Astrocyte (in vitro differentiated cells and primary cell): ENCODE measurements at regions not wholly inside any gene's neighbourhood (a gene's known extent, or its start where the extent isn't known, plus 50 kb on each side); places are given as distances from the start of the nearest gene placed in this dataset.
A peak's percentile ranks its signal among the peaks of the same experiment; 100 is the strongest.

Experiments
- DNase-seq: peaks from one replicate; pipeline ENCODE4 v3.0.0-alpha.2; 2010; ENCODE audit warnings: low read depth
- FAIRE-seq: peaks from 2 replicates; lab custom pipeline; 2011; peaks lifted over from hg19 to GRCh38; lab: Jason Lieb, UNC
- H2AFZ ChIP-seq: 2 replicates; pipeline ENCODE4 v1.6.0; 2012; ENCODE audit warnings: low read depth, low read length, inconsistent platforms
- H3K27ac ChIP-seq: 2 replicates; pipeline ENCODE4 v1.5.1; 2011; ENCODE audit warnings: low read depth, low read length, inconsistent platforms
- H3K27me3 ChIP-seq: 2 replicates; pipeline ENCODE4 v1.6.0; 2011; ENCODE audit warnings: low read length, inconsistent platforms; ENCODE audit not compliant: insufficient read depth
- H3K36me3 ChIP-seq: 2 replicates; pipeline ENCODE4 v1.5.1; 2011; ENCODE audit warnings: low read length, inconsistent platforms; ENCODE audit not compliant: insufficient read depth
- H3K4me1 ChIP-seq: 2 replicates; pipeline ENCODE4 v1.5.1; 2011; ENCODE audit warnings: low read length, inconsistent platforms; ENCODE audit not compliant: insufficient read depth
- H3K4me2 ChIP-seq: 2 replicates; pipeline ENCODE4 v1.6.0; 2012; ENCODE audit warnings: low read length, inconsistent platforms
- H3K4me3 ChIP-seq: 2 replicates; pipeline ENCODE4 v1.5.1; 2011; ENCODE audit warnings: low read depth, mild to moderate bottlenecking, low read length, inconsistent platforms; ENCODE audit not compliant: insufficient read depth
- H3K79me2 ChIP-seq: 2 replicates; pipeline ENCODE4 v1.6.0; 2012; ENCODE audit warnings: mild to moderate bottlenecking, low read length, inconsistent platforms; ENCODE audit not compliant: insufficient read depth
- H3K9ac ChIP-seq: 2 replicates; pipeline ENCODE4 v1.6.0; 2012; ENCODE audit warnings: mild to moderate bottlenecking, low read length, inconsistent platforms
- H3K9me3 ChIP-seq: 2 replicates; pipeline ENCODE4 v1.5.1; 2012; ENCODE audit warnings: low read depth, mild to moderate bottlenecking, low read length, inconsistent platforms; ENCODE audit not compliant: insufficient read depth
- H4K20me1 ChIP-seq: 2 replicates; pipeline ENCODE4 v1.6.0; 2012; ENCODE audit warnings: low read length, inconsistent platforms; ENCODE audit not compliant: insufficient read depth
- H3K27ac Mint-ChIP-seq: one replicate; pipeline ENCODE4 v1.8.0; 2021; ENCODE audit warnings: mild to moderate bottlenecking, mixed read lengths; ENCODE audit not compliant: unreplicated experiment
- H3K27me3 Mint-ChIP-seq: one replicate; pipeline ENCODE4 v1.8.0; 2021; ENCODE audit warnings: low read depth, mixed read lengths; ENCODE audit not compliant: unreplicated experiment
- H3K36me3 Mint-ChIP-seq: one replicate; pipeline ENCODE4 v1.8.0; 2021; ENCODE audit warnings: low read depth, mixed read lengths; ENCODE audit not compliant: unreplicated experiment
- H3K4me1 Mint-ChIP-seq: one replicate; pipeline ENCODE4 v1.8.0; 2021; ENCODE audit warnings: low read depth, mixed read lengths; ENCODE audit not compliant: unreplicated experiment
- H3K4me3 Mint-ChIP-seq: one replicate; pipeline ENCODE4 v1.8.0; 2021; ENCODE audit warnings: mild to moderate bottlenecking, moderate library complexity, mixed read lengths; ENCODE audit not compliant: unreplicated experiment
- H3K9me3 Mint-ChIP-seq: one replicate; pipeline ENCODE4 v1.8.0; 2021; ENCODE audit warnings: mild to moderate bottlenecking, mixed read lengths; ENCODE audit not compliant: unreplicated experiment
- EZH2 ChIP-seq: IDR thresholded peaks from 2 replicates; pipeline ENCODE4 v1.6.1; 2012; ENCODE audit warnings: mild to moderate bottlenecking, low read length, inconsistent platforms; ENCODE audit not compliant: insufficient read depth
- TF ChIP-seq, protein P1 (sequence below): IDR thresholded peaks from 2 replicates; pipeline ENCODE4 v1.5.1; 2011; ENCODE audit warnings: low read depth, mild to moderate bottlenecking, inconsistent platforms, low read length, moderate library complexity; ENCODE audit not compliant: insufficient read depth

DNA sequence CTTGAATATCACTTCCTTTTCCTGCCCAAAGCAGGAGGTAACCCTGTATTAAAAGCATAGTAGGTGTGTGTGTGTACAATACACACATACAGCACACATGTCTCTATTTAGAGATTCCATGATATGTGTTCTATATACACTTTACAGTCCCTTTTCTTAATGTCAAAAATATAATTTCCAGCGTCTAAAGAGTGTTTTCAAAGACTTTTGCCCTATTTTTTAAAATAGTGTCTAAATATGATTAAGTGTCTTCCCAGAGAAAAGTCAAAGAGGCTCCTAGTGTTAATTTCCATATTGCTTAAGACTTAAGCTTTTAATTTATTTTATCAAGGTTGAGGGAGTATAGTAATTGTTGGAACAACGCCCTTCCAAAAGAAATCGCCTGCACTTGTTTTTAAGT is 420.3 kb upstream of the POU3F3 start:
- Mint-ChIP-seq H3K9me3 (peaks cover 3% of the 10 kb centered on the region), H3K27me3 (no peaks in the 10 kb centered on the region)
- DNase-seq: no peak

DNA sequence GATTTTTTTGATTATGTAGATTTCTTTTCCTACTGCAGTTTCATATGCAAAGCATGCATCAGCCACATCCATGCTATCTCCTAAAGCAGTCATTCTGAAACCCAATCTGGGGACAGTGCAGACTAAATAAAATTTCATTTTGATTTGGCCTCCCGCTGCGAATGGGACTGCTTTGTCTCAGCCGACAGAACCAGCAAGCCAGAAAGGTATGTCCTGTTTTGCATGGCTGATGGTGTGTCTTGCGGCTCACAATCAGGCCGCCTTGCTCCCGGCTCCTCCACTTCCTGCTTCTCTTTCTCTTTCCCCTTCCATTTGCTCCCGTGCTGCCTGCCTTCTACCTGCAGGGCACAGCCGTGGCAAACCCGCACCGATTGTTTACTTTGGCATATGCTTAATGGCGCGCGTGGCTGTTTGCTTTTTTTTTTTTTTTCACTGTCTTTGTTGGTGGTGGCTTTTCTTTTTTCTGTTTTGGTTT is 419.6 kb upstream of the POU3F3 start:
- peak overlapping the region; percentile 76 for H3K4me3 Mint-ChIP-seq
- peak overlapping the region; percentile 61 for H3K9ac ChIP-seq

More for the DNA sequence above, 420.3 kb upstream of the POU3F3 start:
- FAIRE-seq: no peak
- Histone ChIP-seq H3K36me3 (no peaks in the 10 kb centered on the region), H3K27me3 (no peaks in the 10 kb centered on the region), H3K4me2 (no peak overlapping the region), H3K9ac (no peak overlapping the region), H4K20me1 (no peaks in the 10 kb centered on the region), H3K4me1 (peaks cover 17% of the 10 kb centered on the region), H3K27ac (no peak overlapping the region), H3K4me3 (no peak overlapping the region), H3K79me2 (no peaks in the 10 kb centered on the region), H2AFZ (no peak overlapping the region), H3K9me3 (no peaks in the 10 kb centered on the region)
- TF ChIP-seq EZH2: no peak
- TF ChIP-seq, protein P1, sequence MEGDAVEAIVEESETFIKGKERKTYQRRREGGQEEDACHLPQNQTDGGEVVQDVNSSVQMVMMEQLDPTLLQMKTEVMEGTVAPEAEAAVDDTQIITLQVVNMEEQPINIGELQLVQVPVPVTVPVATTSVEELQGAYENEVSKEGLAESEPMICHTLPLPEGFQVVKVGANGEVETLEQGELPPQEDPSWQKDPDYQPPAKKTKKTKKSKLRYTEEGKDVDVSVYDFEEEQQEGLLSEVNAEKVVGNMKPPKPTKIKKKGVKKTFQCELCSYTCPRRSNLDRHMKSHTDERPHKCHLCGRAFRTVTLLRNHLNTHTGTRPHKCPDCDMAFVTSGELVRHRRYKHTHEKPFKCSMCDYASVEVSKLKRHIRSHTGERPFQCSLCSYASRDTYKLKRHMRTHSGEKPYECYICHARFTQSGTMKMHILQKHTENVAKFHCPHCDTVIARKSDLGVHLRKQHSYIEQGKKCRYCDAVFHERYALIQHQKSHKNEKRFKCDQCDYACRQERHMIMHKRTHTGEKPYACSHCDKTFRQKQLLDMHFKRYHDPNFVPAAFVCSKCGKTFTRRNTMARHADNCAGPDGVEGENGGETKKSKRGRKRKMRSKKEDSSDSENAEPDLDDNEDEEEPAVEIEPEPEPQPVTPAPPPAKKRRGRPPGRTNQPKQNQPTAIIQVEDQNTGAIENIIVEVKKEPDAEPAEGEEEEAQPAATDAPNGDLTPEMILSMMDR: no peak
- no peak overlapping the region for H3K27ac Mint-ChIP-seq
- H3K36me3 Mint-ChIP-seq: no peaks in the 10 kb centered on the region
- no peak overlapping the region for H3K4me3 Mint-ChIP-seq
- peaks cover 3% of the 10 kb centered on the region for H3K4me1 Mint-ChIP-seq

DNA sequence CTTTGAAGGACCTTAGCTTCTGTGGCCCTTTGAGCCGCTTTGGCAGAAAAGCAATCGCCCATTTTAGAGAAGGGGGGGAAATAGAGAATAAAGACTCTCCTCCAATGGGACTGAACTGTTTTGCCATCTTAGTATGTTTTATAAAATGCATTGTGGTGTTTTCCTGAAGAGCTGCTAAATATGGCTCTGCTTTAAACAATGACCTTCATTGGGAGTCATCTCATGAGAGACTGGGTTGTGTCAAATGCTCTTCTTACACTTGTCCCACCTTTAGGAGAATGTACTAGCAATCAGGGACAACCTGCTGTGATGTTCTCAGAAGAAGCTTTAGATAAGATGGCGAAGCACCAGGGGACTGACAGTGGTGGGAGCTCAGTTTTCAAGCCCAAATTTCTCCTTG is 418.9 kb upstream of the POU3F3 start:
- H4K20me1 ChIP-seq: no peaks in the 10 kb centered on the region
- peak overlapping the region; percentile 53 for H3K4me3 ChIP-seq
- H3K27me3 ChIP-seq: no peaks in the 10 kb centered on the region
- Mint-ChIP-seq H3K36me3 (no peaks in the 10 kb centered on the region), H3K27me3 (no peaks in the 10 kb centered on the region), H3K9me3 (peaks cover 3% of the 10 kb centered on the region), H3K4me1 (peaks cover 3% of the 10 kb centered on the region), H3K27ac (no peak overlapping the region), H3K4me3 (no peak overlapping the region)
- peak overlapping the region; percentile 69 for H2AFZ ChIP-seq
- H3K4me1 ChIP-seq: peaks cover 17% of the 10 kb centered on the region
- H3K79me2 ChIP-seq: no peaks in the 10 kb centered on the region
- FAIRE-seq (no peak), DNase-seq (no peak)
- H3K9me3 ChIP-seq: no peaks in the 10 kb centered on the region
- TF ChIP-seq, protein P1: no peak
- no peak for TF ChIP-seq EZH2
- no peak overlapping the region for H3K27ac ChIP-seq
- H3K36me3 ChIP-seq: no peaks in the 10 kb centered on the region
- peak overlapping the region; percentile 61 for H3K9ac ChIP-seq
- H3K4me2 ChIP-seq: peak overlapping the region; percentile 91

More for the DNA sequence above, 419.6 kb upstream of the POU3F3 start:
- Mint-ChIP-seq H3K4me1 (peaks cover 3% of the 10 kb centered on the region), H3K27me3 (no peaks in the 10 kb centered on the region), H3K27ac (peak overlapping the region; percentile 63), H3K36me3 (no peaks in the 10 kb centered on the region), H3K9me3 (peaks cover 3% of the 10 kb centered on the region)
- TF ChIP-seq, protein P1: no peak
- no peak for TF ChIP-seq EZH2
- DNase-seq (peak; percentile 39), FAIRE-seq (no peak)
- no peak overlapping the region for H3K27ac ChIP-seq
- peak overlapping the region; percentile 69 for H2AFZ ChIP-seq
- no peaks in the 10 kb centered on the region for H3K36me3 ChIP-seq
- H3K9me3 ChIP-seq: no peaks in the 10 kb centered on the region
- H3K4me2 ChIP-seq: peak overlapping the region; percentile 91
- peaks cover 17% of the 10 kb centered on the region for H3K4me1 ChIP-seq
- H3K27me3 ChIP-seq: no peaks in the 10 kb centered on the region
- H3K79me2 ChIP-seq: no peaks in the 10 kb centered on the region
- no peaks in the 10 kb centered on the region for H4K20me1 ChIP-seq
- peak overlapping the region; percentile 53 for H3K4me3 ChIP-seq
